Esophagus squamous epithelium (tissue), 5 donors: ENCODE measurements at regions not wholly inside any gene's neighbourhood (a gene's known extent, or its start where the extent isn't known, plus 50 kb on each side); places are given as distances from the start of the nearest gene placed in this dataset.

Experiments
- DNase-seq: peaks from one replicate; lab custom pipeline; 2025; lab: John Stamatoyannopoulos, UW
- H3K27ac ChIP-seq, 4 donors: fragments of 200-600 bp; sonication (generic); one replicate each; pipeline ENCODE4 v1.5.1; 2016 to 2019; ENCODE audit warnings: mild to moderate bottlenecking in 1 of 4
- H3K27me3 ChIP-seq, 4 donors: fragments of 200-600 bp; sonication (generic); 1 replicate in 3 of 4; 2 replicates in 1 of 4; pipeline versions ENCODE4 v1.5.1 to v1.6.0; 2017 to 2021; ENCODE audit warnings: antibody characterized with exemption in 1 of 4
- H3K36me3 ChIP-seq, 3 donors: fragments of 200-600 bp; sonication (generic); one replicate each; pipeline ENCODE4 v1.5.1; 2016 to 2019
- H3K4me1 ChIP-seq, 3 donors: fragments of 200-600 bp; sonication (generic); one replicate each; pipeline ENCODE4 v1.5.1; 2017 to 2019
- H3K4me3 ChIP-seq, 4 donors: fragments of 200-600 bp; sonication (generic); 1 replicate in 3 of 4; 2 replicates in 1 of 4; pipeline ENCODE4 v1.5.1; 2016 to 2019; ENCODE audit warnings: mild to moderate bottlenecking in 2 of 4, moderate library complexity in 1 of 4
- H3K9me3 ChIP-seq, 3 donors: fragments of 200-600 bp; sonication (generic); one replicate each; pipeline ENCODE4 v1.5.1; 2016 to 2019
- CTCF ChIP-seq, 6 experiments: fragments of 450-650 bp in 4 of 6; fragments of 200-600 bp in 2 of 6; sonication (generic) in 2 of 6; IDR thresholded peaks; one replicate each; pipeline ENCODE4 v1.5.1; 2016 to 2019; ENCODE audit warnings: antibody characterized with exemption in 6 of 6, mild to moderate bottlenecking in 4 of 6, moderate library complexity in 4 of 6
- POLR2A ChIP-seq, 4 donors: fragments of 450-650 bp; IDR thresholded peaks; one replicate each; pipeline ENCODE4 v1.6.1; 2017; ENCODE audit warnings: antibody characterized with exemption in 4 of 4, mild to moderate bottlenecking in 4 of 4, moderate library complexity in 3 of 4
- WGBS, 2 donors: methylation state at CpG; one replicate each; pipeline ENCODE4 v1.1.5; 2018; 5-methylcytosine and 5-hydroxymethylcytosine counted together
- intact Hi-C: fragments of 100-400 bp; cut with DNase I; formaldehyde crosslinking; loops from one replicate; pipeline ENCODE4 v1.15.0; 2022
- donor health status: DM: yes; HTN: yes; CAD: no.

GRCh38 chr2:83585250-83585649 is 873.8 kb downstream of the SUCLG1 start:
- Histone ChIP-seq H3K27me3 (no peaks in the 10 kb centered on the region), H3K27ac (no peak overlapping the region), H3K9me3 (no peaks in the 10 kb centered on the region), H3K4me1 (no peaks in the 10 kb centered on the region), H3K4me3 (no peak overlapping the region), H3K36me3 (no peaks in the 10 kb centered on the region)
- no peak for DNase-seq
- TF ChIP-seq CTCF (IDR thresholded peaks at IDR 0.05) = no peak
- no peak for TF ChIP-seq POLR2A (IDR thresholded peaks at IDR 0.05)
- intact Hi-C loops = no loop called here
- 70 to 72% methylated on average over 2 of the region's 2 CpGs for WGBS, 2 donors

- no peaks in the 10 kb centered on the region for H3K27me3 ChIP-seq
- no peaks in the 10 kb centered on the region for H3K36me3 ChIP-seq
- H3K9me3 ChIP-seq = no peaks in the 10 kb centered on the region
- H3K27ac ChIP-seq = no peak overlapping the region
- TF ChIP-seq CTCF (IDR thresholded peaks at IDR 0.05) (no peak), POLR2A (IDR thresholded peaks at IDR 0.05) (no peak)
- DNase-seq = no peak
- no peaks in the 10 kb centered on the region for H3K4me1 ChIP-seq
- 18 to 20% methylated on average over 3 of the region's 3 CpGs for WGBS, 2 donors
- H3K4me3 ChIP-seq = no peak overlapping the region
- intact Hi-C loops = no loop called here
Measured at GRCh38 chr2:83584672-83585071, 874.4 kb downstream of the SUCLG1 start.

- Histone ChIP-seq H3K4me1 (no peaks in the 10 kb centered on the region), H3K9me3 (no peaks in the 10 kb centered on the region), H3K36me3 (no peaks in the 10 kb centered on the region), H3K27me3 (no peaks in the 10 kb centered on the region), H3K27ac (no peak overlapping the region), H3K4me3 (no peak overlapping the region)
- DNase-seq = no peak
- WGBS, 2 donors = 22 to 43% methylated on average over 4 of the region's 4 CpGs
- TF ChIP-seq CTCF (IDR thresholded peaks at IDR 0.05) = no peak
- no peak for TF ChIP-seq POLR2A (IDR thresholded peaks at IDR 0.05)
- intact Hi-C loops = no loop called here
Measured at GRCh38 chr2:83582589-83582988, 876.5 kb downstream of the SUCLG1 start.

GRCh38 chr2:83579507-83579906 is 879.6 kb downstream of the SUCLG1 start:
- no peaks in the 10 kb centered on the region for H3K27me3 ChIP-seq
- H3K9me3 ChIP-seq = no peaks in the 10 kb centered on the region
- intact Hi-C loops = no loop called here
- TF ChIP-seq POLR2A (IDR thresholded peaks at IDR 0.05) (no peak), CTCF (IDR thresholded peaks at IDR 0.05) (no peak)
- H3K36me3 ChIP-seq = no peaks in the 10 kb centered on the region
- H3K4me1 ChIP-seq = no peaks in the 10 kb centered on the region
- H3K27ac ChIP-seq = no peak overlapping the region
- H3K4me3 ChIP-seq = no peak overlapping the region
- WGBS, 2 donors = 13 to 42% methylated on average over 1 of the region's 1 CpG
- DNase-seq = no peak

- 68 to 88% methylated on average over 2 of the region's 2 CpGs for WGBS, 2 donors
- TF ChIP-seq CTCF (IDR thresholded peaks at IDR 0.05) = no peak
- TF ChIP-seq POLR2A (IDR thresholded peaks at IDR 0.05) = no peak
- Histone ChIP-seq H3K27me3 (no peaks in the 10 kb centered on the region), H3K4me1 (no peaks in the 10 kb centered on the region), H3K4me3 (no peak overlapping the region), H3K27ac (no peak overlapping the region), H3K9me3 (no peaks in the 10 kb centered on the region), H3K36me3 (no peaks in the 10 kb centered on the region)
- intact Hi-C loops = no loop called here
- no peak for DNase-seq
Measured at GRCh38 chr2:83578405-83578804, 880.7 kb downstream of the SUCLG1 start.
